ENCODE measurements at regions not wholly inside any gene's neighbourhood (a gene's known extent, or its start where the extent isn't known, plus 50 kb on each side); places are given as distances from the start of the nearest gene placed in this dataset.

DNA sequence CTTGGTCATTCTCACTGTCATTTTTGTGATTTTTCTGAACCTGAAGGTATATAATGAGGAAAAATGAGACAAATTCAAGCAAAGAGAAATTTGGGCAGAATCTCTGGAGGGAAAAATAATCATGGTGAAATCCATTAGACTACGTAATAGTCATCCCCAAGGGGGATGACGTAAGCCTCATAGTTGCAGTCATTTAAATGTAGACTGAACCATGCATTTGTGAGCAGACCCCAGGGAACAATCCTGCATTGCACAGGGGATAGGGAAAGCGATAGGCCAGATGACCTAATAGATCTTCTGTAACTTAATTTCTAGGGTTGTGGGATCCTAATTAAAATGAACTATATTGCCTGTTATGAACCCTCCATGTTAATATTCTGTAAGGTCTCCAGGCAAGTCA, 167.4 kb upstream of the C1orf21 start:
- no peak for DNase-seq (ENCODE audit: low read depth)

DNA sequence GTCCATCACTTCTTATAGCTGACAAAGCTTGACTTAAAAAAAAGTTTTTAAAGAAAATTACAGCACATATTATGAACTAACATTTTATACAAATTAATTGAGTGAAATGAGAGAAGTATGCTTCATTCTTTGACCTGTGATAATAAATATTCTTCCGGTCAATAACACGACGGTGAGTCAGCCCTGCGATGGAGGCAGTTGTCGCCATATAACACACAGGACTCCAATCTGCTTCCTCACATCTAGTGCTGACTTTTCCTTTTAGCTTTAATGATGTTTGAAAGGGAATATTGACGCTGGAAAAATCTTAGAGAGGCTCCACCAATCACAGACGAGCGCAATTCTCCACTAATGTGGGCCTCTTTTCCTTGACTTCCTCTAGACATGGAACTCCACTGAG, 166.9 kb upstream of the C1orf21 start:
- no peak for DNase-seq (ENCODE audit: low read depth)

DNA sequence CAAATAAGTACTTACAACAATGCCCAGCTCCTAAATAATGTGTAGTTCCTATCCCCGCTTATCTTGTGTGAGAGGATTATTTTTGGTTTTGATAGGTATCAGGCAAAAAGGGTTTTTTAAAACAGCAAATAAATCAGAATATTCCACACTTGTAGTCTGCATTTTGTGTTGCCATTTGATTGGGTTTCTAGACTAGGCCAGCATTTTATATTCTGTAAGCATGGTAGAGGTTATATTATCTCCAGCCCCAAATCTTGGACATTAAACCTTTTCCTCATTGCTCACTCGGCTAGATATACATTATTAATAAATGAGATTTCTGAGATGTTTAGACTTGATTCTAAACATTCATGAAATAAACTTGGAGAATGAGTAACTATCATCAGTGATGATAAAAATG, 165.7 kb upstream of the C1orf21 start:
- DNase-seq (ENCODE audit: low read depth), result no peak

DNA sequence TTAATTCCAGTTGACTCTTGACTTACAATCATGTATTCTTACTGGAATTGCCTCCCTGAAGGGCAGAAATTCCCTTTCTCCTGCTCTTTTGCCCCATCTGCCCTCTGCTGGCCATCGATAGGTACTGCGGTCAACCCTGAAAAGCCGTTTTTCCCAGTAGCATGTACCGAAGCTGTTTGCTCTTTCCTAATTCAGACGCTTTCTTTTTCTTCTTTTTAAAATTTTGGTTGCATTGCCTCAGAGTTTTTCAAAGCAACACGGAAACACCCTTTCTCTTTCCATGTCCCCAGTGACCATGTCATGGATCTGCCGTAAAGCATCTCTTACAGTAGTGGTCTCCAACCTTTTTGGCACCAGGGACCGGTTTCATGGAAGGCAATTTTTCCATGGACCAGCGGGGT, 164.2 kb upstream of the C1orf21 start:
- DNase-seq (ENCODE audit: low read depth), result peak; percentile 39

DNA sequence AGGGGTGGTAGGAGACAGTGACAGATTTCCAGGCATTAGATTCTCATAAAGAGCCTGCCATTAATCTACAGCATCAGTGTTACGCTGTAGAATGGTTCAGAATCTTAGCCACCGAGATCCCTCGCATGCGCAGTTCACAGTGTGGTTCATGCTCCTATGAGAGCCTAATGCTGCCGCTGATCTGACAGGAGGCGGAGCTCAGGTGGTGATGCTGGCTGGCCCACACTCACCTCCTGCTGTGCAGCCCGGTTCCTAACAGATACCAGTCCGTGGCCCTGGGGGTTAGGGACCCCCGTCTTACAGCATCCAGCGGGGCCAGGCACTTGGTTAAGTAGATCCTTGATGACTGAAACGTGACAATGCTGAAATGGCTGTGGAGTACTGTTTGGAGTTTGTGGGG, 163.6 kb upstream of the C1orf21 start:
- DNase-seq (ENCODE audit: low read depth), result peak; percentile 22

DNA sequence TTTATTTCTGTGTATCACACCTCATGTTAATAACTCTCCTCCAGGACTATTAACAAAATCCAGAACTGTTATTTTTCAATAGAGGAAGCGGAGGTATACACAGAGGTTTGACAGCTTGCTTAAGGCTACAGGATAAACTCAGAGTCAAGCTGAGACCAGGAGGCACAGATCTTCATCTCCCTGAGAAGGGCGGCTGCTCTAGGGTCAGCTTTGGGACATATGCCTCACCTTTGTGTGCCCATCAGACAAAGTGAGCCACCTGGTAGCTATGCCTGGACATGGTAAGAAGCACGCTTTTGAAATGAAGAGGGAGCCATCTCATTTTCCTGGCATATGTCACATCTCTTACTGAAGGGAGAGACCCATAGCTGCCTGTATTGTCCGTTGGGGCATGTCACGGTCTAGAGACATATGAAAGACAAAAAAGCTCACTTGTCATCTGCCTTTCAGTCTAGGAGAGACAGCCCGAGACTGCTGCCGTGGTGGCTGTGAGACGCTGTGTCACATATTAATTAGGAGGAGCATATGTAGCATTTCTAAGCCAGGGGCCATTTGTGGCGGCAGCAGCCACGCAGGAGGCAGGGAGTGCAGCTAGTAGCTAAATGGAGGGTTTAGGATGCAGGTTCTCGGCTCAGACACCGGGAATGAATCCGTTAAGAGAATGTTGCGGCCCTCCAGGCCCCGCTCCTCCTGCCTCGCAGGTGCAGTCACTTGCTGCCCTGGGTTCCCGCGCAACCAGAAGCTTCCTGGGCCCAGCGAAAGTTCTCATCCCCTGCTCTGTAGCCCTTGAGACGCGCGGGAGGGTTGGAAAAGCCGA, 161.3 kb upstream of the C1orf21 start:
- DNase-seq (ENCODE audit: low read depth), result no peak

DNA sequence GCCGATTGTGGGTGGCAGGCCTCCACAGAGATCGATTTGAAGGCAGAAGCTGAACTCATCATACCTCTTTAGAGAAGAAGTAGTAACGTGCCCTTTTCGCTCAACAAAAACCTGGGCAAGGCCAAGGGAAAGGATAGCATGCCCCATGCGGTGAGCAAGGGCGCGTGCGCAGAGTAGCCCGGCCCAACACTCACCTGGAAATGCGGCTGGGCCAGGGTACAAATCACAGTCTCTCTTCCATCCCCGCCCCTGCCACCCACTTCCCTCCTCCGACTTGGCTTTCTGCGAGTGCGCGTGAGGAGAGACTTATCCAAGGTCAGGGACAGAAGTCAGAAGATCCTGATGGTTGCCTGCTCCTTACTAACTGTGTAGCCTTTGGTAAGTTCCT, 160.7 kb upstream of the C1orf21 start:
- no peak for DNase-seq (ENCODE audit: low read depth)

DNA sequence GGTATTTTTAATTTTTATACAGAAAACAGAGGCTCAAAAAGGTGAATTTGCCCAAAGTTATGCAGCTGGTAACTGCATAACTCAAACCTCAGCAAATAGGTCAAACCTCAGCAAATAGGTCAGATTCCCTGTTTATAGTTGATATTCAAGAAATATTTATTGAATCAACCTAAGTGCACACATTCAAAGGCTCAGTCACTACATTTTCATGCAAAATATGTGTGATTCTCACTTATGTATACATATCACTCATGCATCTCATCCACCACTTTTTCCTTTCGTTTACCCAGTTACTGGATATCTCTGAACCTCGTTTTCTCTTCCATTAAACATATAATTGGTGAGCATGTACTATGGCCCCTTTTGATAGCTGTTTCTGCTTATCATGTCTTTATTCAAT, 158.3 kb upstream of the C1orf21 start:
- DNase-seq (ENCODE audit: low read depth), result no peak

DNA sequence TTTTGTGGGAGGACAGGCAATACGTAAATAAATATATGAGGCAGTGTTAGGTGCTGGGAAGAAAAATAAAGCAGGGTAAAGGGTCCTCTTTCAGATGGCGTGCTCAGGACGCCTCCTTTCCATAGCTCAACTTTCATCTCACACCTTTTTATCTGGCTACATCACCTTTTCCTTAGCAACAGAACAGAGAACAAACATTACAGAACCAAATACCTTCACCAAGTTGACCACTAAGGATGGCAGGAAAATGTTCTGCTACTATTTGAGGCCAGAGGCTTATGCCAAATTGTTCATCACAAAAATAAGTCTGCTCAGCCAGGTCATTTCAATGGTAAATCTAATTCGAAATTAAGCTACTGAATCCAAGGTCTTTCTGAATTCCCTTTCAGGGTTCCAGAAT, 149.2 kb upstream of the C1orf21 start:
- no peak for DNase-seq (ENCODE audit: low read depth)

DNA sequence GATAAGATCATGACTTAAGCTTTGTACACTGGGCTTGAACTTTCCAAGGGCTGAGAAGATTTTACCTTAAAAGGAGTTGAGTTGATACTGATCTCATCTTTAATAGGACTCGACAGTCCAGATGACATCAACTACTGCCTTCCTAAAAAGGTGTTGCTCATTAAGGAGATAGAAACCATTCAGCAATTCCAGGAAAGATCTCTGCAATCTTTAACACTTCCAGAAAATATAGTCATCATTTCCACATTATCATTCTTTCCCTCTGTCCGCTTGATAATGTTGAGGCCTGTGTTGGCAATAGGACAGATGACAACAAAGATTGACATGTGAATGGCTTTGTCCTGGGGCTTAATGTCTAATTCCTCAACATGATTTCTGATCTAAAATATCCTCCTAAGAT, 145.4 kb upstream of the C1orf21 start:
- DNase-seq (ENCODE audit: low read depth), result no peak

DNA sequence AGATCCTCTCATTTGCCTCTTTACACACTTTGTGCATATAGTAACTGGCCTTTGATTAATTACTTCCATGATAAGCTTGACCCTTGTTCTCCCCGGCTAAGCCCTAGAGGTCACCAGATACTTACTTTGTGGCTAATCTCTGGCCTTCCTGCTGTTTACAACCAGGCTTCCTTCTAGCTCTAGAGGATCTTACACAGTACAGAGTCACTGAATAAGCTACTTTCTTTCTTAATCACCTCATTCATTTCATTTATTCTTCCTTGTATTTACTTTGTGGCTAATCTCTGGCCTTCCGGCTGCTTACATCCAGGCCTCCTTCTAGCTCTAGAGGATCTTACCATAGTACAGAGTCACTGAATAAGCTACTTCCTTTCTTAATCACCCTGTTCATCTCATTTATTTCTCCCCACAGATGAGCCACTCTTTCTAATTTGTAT, 144.3 kb upstream of the C1orf21 start:
- peak; percentile 92 for DNase-seq (ENCODE audit: low read depth)

DNA sequence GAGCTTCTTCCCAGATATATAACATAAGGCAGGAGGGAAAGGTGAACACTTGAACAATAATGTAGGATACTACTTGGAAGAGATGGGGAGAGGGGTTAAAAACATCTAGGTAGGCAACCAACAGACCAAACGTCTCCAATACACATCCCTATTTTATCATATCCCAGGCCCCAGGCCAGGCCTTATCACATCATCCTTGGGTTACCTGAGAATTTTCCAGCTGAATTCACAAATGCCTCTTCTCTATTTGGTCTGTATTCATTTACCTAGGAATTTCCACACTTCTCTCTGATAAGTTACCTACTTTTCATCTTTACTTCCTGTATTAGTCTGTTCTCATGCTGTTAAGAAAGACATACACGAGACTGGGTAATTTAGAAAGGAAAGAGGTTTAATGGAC, 141.9 kb upstream of the C1orf21 start:
- DNase-seq (ENCODE audit: low read depth), result no peak

DNA sequence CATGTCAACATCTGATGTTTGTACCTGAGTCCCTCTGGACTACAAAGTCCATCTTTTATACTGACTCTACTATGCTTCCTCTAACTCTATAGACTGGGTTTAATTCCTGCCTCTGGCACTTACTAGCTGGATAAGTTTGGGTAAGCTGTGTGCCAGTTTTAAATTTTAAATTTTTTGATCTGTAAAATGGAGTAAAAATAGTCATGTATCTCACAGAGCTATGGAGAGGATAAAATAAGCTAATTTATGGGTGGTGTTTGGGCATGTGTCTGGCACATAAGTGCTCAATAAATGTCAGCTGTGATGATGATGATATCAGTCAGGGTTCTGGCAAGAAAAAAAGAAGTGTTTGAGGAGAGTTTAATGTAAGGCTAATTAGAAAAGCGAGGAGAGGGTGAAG, 139.2 kb upstream of the C1orf21 start:
- no peak for DNase-seq (ENCODE audit: low read depth)

DNA sequence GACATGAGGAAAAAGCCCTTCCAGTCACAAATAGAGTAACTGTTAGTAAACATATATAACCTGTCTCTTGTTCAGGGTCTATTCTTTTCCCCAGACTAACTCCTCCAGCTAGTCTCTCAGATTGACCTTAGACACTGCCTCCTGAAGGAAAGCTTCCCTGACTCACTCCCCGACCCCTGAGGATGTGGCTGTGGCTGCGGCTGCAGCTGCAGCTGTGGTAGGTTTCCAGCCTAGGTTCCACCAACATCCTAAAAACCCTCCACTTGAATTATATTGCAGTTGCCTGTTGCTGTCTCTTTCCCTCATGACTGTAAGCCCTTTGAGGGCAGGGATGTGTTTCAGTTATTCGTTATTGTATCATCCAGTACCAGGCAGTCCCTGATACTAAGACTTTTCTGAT, 132.9 kb upstream of the C1orf21 start:
- DNase-seq (ENCODE audit: low read depth), result no peak

DNA sequence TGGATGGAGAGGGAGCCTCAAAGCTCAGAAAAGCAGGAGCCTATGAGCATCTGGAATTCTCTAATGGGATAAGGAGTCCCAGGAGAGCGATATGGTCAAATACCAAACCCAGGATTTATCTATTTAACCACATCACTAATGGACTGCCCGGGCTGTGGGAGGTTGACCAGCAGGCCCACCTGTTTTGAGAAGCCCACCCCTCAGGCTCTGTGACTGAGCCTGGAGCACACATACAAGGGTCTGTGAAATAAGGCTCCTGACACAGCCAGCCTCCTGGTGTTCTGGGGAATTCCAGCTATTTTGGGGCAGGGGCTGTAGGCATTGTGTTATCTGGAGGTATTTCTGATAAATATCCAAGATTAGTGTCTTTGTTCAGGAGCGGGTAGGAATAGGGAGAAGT, 132.0 kb upstream of the C1orf21 start:
- DNase-seq (ENCODE audit: low read depth), result no peak

DNA sequence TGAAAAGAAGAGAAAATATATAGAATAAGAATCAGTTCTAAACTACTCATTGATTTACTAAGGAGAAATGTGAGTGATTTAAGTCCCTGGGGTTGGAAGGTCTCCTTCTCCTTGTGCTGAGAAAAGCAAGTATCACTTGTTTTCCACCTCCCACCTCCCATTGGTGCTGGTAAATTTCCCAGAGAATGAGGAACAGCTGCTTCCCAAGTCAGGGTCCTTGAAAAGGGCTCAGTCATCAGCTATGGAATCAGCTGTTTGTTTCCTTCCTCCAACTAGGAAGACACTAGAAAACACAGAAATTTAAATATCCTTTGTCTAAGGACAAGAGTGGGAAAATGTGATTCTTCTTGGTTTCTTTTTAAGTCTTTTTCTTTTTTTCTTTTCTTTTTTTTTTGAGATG, 131.3 kb upstream of the C1orf21 start:
- DNase-seq (ENCODE audit: low read depth), result no peak

DNA sequence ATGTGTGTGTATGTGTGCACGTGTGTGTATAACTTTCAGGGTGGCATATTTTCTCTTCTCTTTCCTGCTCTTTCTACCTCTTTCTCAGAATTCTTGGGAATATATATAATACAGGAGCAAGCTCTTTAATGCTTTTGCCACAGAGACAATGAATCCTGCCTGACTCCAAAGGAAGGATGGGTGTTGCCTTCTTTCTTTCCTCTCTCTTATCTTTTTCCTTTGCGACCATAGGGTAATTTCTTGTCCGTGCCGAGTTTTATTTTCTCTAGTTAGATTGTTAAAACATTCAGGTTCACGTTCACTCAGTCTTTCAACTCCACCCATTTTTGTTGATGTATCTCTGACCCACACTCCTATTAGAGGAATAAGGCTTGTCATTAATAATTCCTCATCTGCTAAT, 129.0 kb upstream of the C1orf21 start:
- DNase-seq (ENCODE audit: low read depth), result no peak

DNA sequence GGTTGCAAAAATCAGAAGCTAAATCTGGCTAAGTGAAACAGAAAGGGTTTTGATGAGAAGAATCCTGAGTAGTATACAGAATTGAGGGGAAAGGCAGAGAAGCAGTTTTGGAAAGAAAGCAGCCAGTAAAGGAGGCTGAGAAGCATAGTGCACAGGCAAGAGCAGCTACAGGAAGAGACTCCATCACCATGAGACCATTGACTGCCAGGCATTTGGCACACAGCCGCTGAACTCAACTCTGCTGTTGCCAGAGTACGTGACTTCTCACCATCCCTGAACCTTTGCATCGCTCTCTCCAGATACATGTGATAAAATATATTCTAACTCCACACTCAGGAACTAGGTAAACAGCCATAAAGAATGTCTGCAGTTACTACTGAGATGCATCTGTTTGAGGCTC, 128.3 kb upstream of the C1orf21 start:
- no peak for DNase-seq (ENCODE audit: low read depth)

DNA sequence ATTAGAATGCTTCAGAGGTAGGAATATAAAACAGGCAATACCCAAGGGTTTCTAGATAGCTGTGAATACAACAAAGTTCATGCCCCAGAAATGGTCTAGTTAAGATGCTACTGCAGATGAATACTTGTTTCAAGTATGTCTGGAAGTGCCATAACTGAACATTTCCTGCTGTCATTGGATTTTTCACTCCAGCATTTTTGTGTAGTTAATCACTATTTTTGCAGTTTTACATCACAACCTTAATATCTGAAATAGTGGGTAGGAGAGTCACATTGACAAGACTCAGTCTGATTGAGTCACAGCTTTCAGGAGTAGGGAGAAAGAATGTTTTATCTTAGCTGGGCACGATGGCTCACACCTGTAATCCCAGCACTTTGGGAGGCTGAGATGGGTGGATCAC, 126.4 kb upstream of the C1orf21 start:
- peak; percentile 77 for DNase-seq (ENCODE audit: low read depth)

DNA sequence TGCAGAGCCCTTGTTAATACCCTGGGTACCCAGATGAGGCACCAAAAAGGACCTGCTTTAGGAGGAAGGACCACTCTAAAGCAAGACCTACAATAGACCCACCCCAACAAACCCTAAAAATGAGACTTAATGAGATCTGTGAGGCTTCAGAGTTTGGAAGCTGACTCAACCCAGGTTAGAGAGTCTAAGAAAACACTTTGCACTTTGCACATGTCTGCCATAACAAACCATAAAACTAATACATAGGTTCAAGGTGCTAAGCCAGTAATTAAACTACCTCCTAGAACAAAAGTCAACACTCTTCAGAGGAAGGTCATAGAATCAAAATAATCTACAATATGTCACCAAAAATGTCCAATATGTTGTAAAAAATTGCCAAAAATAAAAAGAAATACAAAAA, 124.7 kb upstream of the C1orf21 start:
- DNase-seq (ENCODE audit: low read depth), result no peak

DNA sequence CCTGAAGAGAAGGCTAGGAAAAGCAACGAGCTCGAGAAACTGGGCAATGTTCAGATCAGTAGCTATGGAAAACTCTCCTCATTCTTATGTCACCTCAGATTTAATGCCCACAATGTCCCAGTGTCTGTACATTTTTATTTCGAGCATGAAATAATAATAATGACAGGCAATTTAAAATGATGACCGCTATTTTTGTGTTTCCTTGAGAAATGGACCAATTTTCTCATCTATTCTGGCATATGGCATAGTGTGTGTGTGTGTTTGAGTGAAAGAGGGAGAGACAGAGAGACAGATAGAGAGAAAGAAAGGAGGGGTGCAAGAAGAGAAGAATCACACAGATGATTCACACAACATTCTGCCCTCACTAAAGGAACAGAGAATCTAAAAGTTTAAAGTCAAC, 119.1 kb upstream of the C1orf21 start:
- no peak for DNase-seq (ENCODE audit: low read depth)

DNA sequence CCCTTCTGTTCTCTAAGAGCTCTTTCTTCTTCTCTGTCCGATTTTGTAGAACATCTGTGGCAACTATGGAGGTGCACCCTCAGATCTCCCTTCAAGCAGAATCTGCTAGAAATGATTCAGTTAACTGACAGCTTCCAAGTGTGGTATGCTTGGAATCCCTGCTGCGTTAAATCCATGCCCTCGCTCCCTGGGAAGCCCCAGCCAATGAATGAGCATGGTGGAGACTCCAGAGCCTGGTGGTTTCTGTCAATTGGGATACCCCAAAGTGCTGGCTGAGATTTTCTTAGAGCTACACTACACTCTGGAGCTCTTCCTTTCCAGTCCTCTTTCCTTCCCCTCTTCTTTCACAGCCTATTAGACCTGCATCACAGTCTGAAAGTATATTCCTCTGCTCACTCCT, 116.3 kb upstream of the C1orf21 start:
- peak; percentile 47 for DNase-seq (ENCODE audit: low read depth)

DNA sequence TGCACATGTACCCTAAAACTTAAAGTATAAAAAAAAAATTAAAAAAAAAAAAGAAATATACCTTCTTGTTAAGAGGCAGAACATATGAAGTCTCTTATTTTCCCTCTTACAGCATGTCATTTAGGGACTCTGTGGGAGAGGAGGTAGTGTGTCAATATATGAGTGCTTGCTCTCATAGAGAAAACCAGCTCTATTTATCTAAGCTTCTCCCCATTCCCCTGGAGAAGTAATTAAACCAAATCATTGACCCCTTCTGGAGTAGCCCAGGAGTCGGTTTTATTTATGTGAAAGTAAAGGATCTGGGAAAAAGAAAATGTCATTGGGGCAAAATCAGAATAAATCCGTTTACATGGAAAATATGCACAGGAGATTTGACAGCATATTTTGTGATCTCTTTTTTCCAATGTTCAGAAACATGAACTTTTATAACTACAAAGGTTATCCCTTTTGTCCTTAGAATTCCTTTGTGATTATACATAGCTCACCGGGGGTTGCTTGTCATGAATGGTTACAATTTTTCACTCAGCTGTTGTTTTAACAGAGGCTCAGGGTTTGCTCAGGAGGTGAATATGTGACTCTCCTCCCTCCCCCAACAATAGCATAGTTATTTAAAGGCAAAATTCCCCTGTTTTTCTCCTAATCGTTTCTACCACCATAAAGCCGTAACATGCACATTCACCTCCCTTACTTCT, 114.5 kb upstream of the C1orf21 start:
- DNase-seq (ENCODE audit: low read depth), result no peak

DNA sequence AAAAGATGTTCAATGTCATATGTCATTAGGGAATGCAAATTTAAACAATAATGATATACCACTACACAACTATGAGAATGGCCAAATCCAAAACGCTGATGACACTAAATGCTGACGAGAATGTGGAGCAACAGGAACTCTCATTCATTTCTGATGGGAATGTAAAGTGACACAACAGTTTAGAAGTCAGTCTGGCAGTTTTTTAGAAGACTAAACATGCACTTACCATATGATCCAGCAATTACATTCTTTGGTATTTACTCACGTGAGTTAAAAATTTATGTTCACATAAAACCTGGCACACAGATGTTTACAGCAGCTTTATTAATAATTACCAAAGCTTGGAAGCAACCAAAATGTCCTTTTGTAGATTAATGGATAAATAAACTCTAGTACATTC, 110.4 kb upstream of the C1orf21 start:
- DNase-seq (ENCODE audit: low read depth), result no peak
